NCI-H774 (cell line): ENCODE measurements at regions not wholly inside any gene's neighbourhood (a gene's known extent, or its start where the extent isn't known, plus 50 kb on each side); places are given as distances from the start of the nearest gene placed in this dataset.

Experiments used
- DNase-seq: peaks from one replicate; lab custom pipeline; 2025; lab: John Stamatoyannopoulos, UW

- no peak for DNase-seq
Observed at GRCh38 chr1:209063767-209064659, 519.5 kb upstream of the CAMK1G start.

- DNase-seq = no peak
Observed at GRCh38 chr1:209064850-209065706, 518.4 kb upstream of the CAMK1G start.

GRCh38 chr1:209072481-209072880, 511.0 kb upstream of the CAMK1G start:
- DNase-seq = no peak

GRCh38 chr1:209073879-209074278, 509.6 kb upstream of the CAMK1G start:
- no peak for DNase-seq

GRCh38 chr1:209074575-209075250, 508.8 kb upstream of the CAMK1G start:
- no peak for DNase-seq

- DNase-seq = no peak
Observed at GRCh38 chr1:209076688-209077087, 506.8 kb upstream of the CAMK1G start.

- no peak for DNase-seq
Observed at GRCh38 chr1:209080170-209080781, 503.2 kb upstream of the CAMK1G start.

GRCh38 chr1:209086486-209087192, 496.9 kb upstream of the CAMK1G start:
- no peak for DNase-seq

GRCh38 chr1:209094384-209094783, 489.1 kb upstream of the CAMK1G start:
- no peak for DNase-seq

- DNase-seq = no peak
Observed at GRCh38 chr1:209095627-209096595, 487.6 kb upstream of the CAMK1G start.

- no peak for DNase-seq
Observed at GRCh38 chr1:209100460-209100859, 483.1 kb upstream of the CAMK1G start.

GRCh38 chr1:209101106-209101505, 482.4 kb upstream of the CAMK1G start:
- DNase-seq = no peak

GRCh38 chr1:209102120-209102519, 481.4 kb upstream of the CAMK1G start:
- no peak for DNase-seq

- no peak for DNase-seq
Observed at GRCh38 chr1:209102531-209102930, 481.0 kb upstream of the CAMK1G start.

GRCh38 chr1:209103092-209103491, 480.4 kb upstream of the CAMK1G start:
- DNase-seq = no peak

- no peak for DNase-seq
Observed at GRCh38 chr1:209104646-209105045, 478.9 kb upstream of the CAMK1G start.

- no peak for DNase-seq
Observed at GRCh38 chr1:209105701-209106100, 477.8 kb upstream of the CAMK1G start.

- no peak for DNase-seq
Observed at GRCh38 chr1:209106237-209106741, 477.2 kb upstream of the CAMK1G start.

GRCh38 chr1:209106861-209107260, 476.7 kb upstream of the CAMK1G start:
- DNase-seq = no peak

GRCh38 chr1:209107535-209107934, 476.0 kb upstream of the CAMK1G start:
- DNase-seq = no peak
